PC-3 (cell line): ENCODE measurements at regions not wholly inside any gene's neighbourhood (a gene's known extent, or its start where the extent isn't known, plus 50 kb on each side); places are given as distances from the start of the nearest gene placed in this dataset.

Experiments
- EZH2 ChIP-seq: fragments of 300-600 bp; sonication (generic); IDR thresholded peaks from one replicate; pipeline ENCODE4 v1.6.1; 2017; ENCODE audit warnings: antibody characterized with exemption, mild to moderate bottlenecking, low read length; ENCODE audit not compliant: unreplicated experiment
- EZH2phosphoT487 ChIP-seq: fragments of 300-600 bp; sonication (generic); IDR thresholded peaks from 2 replicates; pipeline ENCODE4 v1.6.1; 2018; ENCODE audit warnings: mild to moderate bottlenecking, antibody characterized with exemption, low read length, borderline replicate concordance
- TF ChIP-seq, protein P1 (sequence below): fragments of 300-600 bp; sonication (generic); conservative IDR thresholded peaks from 2 replicates; pipeline ENCODE4 v1.5.1; 2017; ENCODE audit warnings: antibody characterized with exemption, low read depth, mild to moderate bottlenecking, low read length

- TF ChIP-seq, protein P1, sequence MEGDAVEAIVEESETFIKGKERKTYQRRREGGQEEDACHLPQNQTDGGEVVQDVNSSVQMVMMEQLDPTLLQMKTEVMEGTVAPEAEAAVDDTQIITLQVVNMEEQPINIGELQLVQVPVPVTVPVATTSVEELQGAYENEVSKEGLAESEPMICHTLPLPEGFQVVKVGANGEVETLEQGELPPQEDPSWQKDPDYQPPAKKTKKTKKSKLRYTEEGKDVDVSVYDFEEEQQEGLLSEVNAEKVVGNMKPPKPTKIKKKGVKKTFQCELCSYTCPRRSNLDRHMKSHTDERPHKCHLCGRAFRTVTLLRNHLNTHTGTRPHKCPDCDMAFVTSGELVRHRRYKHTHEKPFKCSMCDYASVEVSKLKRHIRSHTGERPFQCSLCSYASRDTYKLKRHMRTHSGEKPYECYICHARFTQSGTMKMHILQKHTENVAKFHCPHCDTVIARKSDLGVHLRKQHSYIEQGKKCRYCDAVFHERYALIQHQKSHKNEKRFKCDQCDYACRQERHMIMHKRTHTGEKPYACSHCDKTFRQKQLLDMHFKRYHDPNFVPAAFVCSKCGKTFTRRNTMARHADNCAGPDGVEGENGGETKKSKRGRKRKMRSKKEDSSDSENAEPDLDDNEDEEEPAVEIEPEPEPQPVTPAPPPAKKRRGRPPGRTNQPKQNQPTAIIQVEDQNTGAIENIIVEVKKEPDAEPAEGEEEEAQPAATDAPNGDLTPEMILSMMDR: no peak
- no peak for TF ChIP-seq EZH2
- no peak for TF ChIP-seq EZH2phosphoT487
Observed at GRCh38 chr2:15842758-15843666, 97.3 kb upstream of the MYCN start.
